ENCODE measurements at regions not wholly inside any gene's neighbourhood (a gene's known extent, or its start where the extent isn't known, plus 50 kb on each side); places are given as distances from the start of the nearest gene placed in this dataset.
"Not testable (repeated sequence)": the region's sequence is repeated elsewhere in the genome, so short reads cannot be mapped to it uniquely, and the experiment has no call there.

DNA sequence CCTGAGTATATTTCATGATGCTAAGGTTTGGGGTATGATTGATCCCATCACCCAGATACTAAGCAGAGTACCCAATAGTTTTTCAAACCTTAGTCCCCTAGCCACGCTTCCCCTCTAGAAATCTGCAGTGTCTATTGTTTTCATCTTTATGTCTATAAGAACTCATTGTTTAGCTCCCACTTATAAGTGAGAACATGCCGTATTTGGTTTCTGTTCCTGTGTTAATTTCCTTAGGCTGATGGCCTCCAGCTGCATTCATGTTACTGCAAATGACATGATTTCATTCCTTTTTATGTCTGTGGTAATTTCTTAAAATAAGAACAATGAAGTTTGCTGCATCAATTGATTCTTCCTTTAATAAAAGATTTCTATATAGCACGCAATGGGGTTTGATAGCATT lies 301.3 kb downstream of the PLPP3 start:
- no peak for DNase-seq (ENCODE audit: low read depth, low spot score)

- DNase-seq (ENCODE audit: low read depth, low spot score) = no peak
Observed at GRCh38 chr1:56268519-56269140, 310.7 kb downstream of the PLPP3 start.

GRCh38 chr1:56267611-56268010 lies 311.8 kb downstream of the PLPP3 start:
- no peak for DNase-seq (ENCODE audit: low read depth, low spot score)

DNA sequence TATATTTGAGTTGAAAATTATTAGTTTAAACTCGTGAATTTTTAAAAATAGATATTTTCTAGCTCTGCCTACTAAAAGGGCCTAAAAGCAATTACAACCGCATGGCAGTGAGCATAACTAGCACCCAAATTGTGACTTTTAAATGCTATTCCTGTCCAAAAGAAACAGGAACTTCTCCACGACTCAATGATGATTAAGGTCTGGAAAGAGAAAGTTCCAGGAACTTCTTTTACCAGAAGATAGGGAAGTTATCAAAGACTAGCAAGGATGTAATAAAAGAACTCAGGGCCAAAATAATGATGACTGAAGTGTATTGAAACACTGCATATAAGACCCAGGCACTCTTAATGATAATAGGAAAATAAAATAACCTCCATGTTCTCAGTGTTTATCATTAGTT lies 313.0 kb downstream of the PLPP3 start:
- no peak for DNase-seq (ENCODE audit: low read depth, low spot score)

GRCh38 chr1:56265216-56265615 lies 314.1 kb downstream of the PLPP3 start:
- DNase-seq (ENCODE audit: low read depth, low spot score) = no peak

GRCh38 chr1:56263908-56264307 lies 315.5 kb downstream of the PLPP3 start:
- DNase-seq (ENCODE audit: low read depth, low spot score) = no peak

DNA sequence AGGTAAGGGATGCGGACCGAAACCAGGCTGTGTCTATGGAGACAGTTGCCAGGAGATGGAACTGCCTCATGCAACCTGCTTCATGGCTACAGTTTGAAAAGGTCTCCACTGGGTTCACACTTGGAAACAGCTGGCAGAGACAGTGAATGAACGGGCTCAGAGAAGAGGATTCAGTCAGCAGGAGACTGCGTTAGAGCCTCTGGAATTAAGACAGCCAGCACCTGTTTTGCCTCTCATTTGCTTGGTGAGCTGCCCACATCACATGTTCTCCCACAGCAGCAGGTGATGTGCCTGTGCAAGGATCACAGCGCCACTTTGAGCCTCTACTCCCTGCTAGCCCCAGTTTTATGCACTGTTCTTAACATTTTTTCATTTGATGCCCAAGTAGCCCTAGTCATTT lies 321.0 kb downstream of the PLPP3 start:
- no peak for DNase-seq (ENCODE audit: low read depth, low spot score)

DNA sequence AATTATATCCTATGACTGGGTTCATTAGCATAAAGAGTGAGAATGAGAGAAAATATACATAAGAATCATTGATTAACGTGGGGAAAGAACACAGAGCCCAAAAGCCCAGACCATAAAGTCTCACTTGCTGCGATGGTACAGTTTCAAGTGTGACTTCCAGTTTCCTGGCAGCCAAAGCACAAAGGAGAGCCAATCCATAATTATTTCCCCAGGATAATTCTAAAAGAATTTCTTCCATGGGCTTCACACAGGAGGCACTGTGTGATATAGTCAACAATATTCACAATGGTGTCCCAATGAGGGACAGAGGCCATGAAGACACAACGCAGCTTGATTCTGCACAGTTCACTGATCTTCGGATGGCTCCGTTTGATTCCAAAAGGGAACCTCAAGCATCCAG lies 321.6 kb downstream of the PLPP3 start:
- DNase-seq (ENCODE audit: low read depth, low spot score) = no peak

DNA sequence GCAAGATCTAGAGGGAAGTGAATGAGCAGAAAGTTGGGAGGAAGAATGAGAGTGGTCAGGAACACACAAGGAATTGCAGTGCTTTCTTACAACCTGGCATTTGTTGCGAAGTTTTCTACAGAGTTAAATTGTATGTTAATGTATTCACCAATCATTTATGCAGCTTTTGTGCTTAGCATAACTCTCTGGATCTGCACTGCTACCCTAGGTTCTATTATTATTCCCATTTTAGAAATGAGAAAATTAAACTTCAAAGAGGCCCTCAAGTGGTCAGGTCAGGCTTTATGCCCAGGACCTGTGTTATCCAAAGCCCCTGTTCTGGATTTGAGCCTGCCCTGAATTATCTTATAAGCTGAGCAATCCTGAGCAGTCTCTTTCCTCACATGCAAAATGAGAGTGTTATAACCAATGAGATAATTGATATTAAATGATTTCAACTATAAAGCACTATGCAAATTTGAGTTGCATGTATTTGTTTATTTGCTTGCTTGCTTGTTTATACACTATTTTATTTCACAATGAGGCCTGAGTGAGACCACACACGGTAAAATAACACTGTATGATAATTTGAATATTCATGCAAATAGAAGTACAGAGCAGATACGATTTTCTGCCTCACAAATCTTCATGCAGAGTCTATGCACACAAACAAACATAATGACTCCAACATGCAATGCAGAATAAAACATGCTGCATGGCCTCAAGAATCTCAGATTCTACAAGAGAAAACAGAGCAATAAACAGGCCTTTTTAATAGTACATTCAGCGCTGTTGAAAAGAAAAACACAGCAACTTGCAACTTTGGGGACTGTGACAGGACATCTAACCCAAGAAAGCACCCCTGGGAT lies 323.0 kb downstream of the PLPP3 start:
- DNase-seq (ENCODE audit: low read depth, low spot score) = no peak

DNA sequence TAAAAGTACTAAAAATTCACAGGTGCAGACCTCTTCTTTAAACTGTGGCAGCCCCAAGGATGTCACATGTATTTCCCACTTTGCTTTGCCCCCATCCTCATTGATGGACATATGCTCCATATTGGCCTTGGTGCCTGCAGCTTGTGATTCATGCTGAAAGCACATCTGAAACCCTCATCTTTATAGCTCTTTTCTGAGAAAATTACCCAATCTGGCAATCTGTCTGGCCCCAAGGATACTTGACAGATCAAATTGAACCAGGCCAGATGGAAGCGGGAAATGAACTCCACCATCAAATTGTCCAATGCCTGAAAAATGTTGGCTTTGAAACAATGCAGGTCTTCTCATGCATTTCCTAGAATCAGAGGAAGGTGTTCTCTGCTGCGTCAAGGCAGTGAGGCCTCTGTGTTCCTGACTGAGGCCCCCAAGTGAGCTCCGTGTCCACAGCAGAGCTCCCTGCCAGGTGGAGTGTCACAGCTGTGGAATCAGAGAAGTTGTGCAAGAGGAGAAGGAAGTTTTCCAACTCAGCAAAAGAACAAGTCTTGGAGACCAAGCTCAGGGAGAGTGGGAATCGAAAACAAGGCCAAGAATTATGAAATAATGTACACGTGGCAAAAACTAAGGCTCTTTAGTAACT lies 323.7 kb downstream of the PLPP3 start:
- no peak for DNase-seq (ENCODE audit: low read depth, low spot score)

DNA sequence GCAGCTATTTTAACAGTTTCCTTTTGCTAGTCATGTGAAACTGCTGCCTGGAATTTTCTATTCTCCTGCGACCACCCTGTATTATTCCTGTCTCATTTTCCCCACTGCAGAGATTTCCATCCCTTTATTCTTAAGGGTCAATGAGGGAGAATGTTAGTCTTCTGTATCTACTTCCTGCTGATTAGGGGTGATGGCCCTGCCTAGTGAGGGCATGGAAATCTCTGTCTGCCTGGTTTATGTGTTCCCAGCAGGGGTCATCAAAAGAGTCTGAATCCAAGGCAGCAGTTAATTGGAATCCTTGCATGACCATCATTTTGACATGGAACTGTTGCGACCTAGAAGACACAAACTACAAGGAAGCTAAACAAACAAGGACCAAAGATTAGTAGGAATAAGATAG lies 325.2 kb downstream of the PLPP3 start:
- DNase-seq (ENCODE audit: low read depth, low spot score) = no peak

- no peak for DNase-seq (ENCODE audit: low read depth, low spot score)
Observed at GRCh38 chr1:56250809-56251208, 328.6 kb downstream of the PLPP3 start.

- DNase-seq (ENCODE audit: low read depth, low spot score) = no peak
Observed at GRCh38 chr1:56249234-56249633, 330.1 kb downstream of the PLPP3 start.

DNA sequence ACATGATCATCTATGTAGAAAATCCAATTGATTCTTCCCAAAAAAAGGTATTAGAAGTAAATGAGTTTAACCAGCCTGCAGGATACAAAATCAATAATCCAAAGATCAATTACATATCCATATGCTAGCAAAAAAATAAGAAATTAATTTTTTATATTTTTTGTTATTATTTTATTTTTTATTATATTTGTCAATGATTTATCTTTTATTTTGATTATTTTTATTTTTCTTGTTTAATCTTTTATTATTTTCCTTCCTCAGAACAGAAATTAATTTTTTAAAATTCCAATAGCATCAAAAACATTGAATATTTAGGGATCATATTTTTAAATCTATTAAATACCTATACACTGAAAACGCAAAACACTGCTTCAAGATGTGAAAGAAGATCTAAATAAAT lies 331.2 kb downstream of the PLPP3 start:
- DNase-seq (ENCODE audit: low read depth, low spot score) = no peak

DNA sequence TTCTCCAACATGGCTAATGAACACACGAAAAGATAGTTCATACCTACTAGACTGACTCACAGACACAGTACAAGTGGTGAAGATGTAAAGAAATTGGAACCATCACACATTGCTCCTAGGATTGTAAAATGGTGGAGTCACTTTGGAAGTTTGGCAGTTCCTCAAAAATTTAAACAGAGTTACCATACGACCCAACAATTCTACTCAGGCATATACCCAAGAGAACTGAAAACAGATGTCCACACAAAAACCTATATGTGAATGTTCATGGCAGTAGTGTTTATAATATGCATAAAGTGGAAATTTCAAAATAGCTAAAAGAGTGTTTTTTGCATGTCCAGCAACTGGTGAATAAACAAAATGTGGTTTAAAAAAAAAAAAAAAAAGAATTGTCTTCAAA lies 332.6 kb downstream of the PLPP3 start:
- DNase-seq (ENCODE audit: low read depth, low spot score) = not testable (repeated sequence)

GRCh38 chr1:56240400-56240799 lies 339.0 kb downstream of the PLPP3 start:
- DNase-seq (ENCODE audit: low read depth, low spot score) = no peak

- DNase-seq (ENCODE audit: low read depth, low spot score) = no peak
Observed at GRCh38 chr1:56237491-56238064, 341.8 kb downstream of the PLPP3 start.

- DNase-seq (ENCODE audit: low read depth, low spot score) = no peak
Observed at GRCh38 chr1:56236688-56237087, 342.7 kb downstream of the PLPP3 start.

DNA sequence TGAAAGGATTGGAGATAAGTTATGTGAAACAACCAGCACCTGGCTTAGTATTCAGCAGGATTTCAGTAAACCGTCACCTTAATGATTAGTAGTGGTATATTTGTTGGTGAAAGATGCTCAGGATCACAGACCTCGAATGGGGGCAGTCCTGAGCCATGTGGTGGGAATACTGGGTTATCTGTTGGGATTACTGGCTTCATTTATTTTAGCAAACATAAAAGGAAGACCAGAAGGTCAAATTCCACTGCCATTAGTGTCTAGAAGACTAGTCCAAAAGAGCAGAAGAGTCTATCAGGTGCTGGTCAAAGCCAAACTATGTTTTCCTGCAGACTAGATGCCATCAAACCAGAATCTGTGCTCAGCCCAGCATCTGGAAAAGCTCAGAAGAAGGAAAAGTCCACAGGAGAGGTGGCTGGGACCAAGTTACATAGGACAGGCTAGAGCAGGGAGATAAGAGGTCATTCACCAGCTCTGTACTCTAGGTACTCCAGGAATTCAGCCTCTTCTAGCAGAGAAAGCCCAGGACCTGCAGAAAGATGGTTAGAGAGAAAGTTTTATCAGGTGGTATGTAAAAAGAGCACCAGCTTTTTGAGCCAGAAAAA lies 343.4 kb downstream of the PLPP3 start:
- DNase-seq (ENCODE audit: low read depth, low spot score) = no peak

- no peak for DNase-seq (ENCODE audit: low read depth, low spot score)
Observed at GRCh38 chr1:56229186-56229585, 350.2 kb downstream of the PLPP3 start.

GRCh38 chr1:56227886-56228285 lies 351.5 kb downstream of the PLPP3 start:
- DNase-seq (ENCODE audit: low read depth, low spot score) = no peak

DNA sequence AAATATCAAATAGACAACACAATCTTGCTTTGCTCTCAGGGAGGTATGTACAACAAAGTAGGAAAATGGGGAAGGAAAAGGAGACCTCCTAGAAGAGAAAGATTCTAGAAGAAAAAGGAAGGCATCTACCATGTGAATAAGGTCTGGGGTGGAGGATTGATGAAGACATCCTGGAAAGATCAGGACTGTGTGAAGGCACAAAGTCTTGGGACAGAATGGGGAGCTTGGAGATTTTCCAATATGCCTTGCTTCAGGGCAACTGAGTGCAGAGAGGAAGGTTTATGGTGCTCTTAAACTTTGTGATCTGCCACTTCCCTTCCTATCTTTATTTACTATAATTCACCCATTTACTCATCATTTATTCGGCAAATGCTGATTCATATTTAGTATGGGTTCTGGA lies 352.0 kb downstream of the PLPP3 start:
- DNase-seq (ENCODE audit: low read depth, low spot score) = no peak

Data from pulmonary artery endothelial cell (primary cell).